ENCODE measurements at regions not wholly inside any gene's neighbourhood (a gene's known extent, or its start where the extent isn't known, plus 50 kb on each side); places are given as distances from the start of the nearest gene placed in this dataset.

DNA sequence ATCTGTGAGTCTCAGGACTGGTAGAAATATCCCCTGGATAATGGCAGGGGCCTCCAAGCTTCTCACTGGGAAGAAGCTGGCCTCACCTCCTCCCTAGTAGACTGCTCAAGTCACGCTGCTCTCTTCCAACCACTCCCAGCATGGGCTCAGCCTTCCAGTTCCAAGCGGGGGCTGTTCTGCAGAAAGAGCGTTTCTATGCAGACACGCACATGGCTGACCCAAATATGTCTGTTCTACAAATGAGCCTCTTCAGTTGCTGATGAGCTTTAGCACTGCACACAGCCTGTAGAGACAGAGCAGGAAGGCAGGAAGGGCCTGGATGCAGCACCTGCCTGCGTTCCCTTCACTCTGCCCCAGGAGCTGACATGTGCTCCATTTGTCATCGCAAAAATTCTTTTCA is 523.9 kb upstream of the MGMT start:
- no peak for DNase-seq (ENCODE audit: low read depth, low spot score)
- no peak overlapping the region for H3K27ac ChIP-seq (ENCODE audit: low read depth, low read length)
- ChIA-PET CTCF (no interaction called here), POLR2A (no interaction called here)
- H3K4me3 ChIP-seq (ENCODE audit: low read depth, low read length) = no peak overlapping the region
- H3K27me3 ChIP-seq (ENCODE audit: control insufficient read depth, insufficient read depth, low read length) = no peaks in the 10 kb centered on the region
- peaks cover 58% of the 10 kb centered on the region for H3K9me3 ChIP-seq (ENCODE audit: control insufficient read depth, insufficient read depth, low read length)
- TF ChIP-seq, protein P1, sequence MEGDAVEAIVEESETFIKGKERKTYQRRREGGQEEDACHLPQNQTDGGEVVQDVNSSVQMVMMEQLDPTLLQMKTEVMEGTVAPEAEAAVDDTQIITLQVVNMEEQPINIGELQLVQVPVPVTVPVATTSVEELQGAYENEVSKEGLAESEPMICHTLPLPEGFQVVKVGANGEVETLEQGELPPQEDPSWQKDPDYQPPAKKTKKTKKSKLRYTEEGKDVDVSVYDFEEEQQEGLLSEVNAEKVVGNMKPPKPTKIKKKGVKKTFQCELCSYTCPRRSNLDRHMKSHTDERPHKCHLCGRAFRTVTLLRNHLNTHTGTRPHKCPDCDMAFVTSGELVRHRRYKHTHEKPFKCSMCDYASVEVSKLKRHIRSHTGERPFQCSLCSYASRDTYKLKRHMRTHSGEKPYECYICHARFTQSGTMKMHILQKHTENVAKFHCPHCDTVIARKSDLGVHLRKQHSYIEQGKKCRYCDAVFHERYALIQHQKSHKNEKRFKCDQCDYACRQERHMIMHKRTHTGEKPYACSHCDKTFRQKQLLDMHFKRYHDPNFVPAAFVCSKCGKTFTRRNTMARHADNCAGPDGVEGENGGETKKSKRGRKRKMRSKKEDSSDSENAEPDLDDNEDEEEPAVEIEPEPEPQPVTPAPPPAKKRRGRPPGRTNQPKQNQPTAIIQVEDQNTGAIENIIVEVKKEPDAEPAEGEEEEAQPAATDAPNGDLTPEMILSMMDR (IDR thresholded peaks at IDR 0.05; ENCODE audit: low read depth, low read length) = no peak

DNA sequence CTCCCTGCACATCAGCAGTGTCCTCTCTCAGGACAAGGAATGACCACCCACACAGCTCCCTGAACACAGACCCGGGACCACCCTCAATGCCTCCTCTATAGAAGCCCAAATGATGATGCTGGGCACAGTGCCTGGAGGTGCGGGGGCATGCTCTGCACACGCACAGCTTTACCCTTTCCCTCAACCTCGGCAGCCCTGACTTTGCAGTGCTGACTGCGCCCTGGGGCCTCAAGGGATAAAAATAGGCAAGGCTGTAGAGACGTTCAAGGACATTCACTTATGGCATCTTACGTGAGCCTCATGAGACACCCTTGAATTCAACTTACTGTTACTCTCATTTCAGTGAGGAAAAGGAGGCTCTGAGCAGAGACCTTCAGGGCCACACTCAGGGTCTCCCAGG is 521.6 kb upstream of the MGMT start:
- Histone ChIP-seq H3K27me3 (ENCODE audit: control insufficient read depth, insufficient read depth, low read length) (no peaks in the 10 kb centered on the region), H3K9me3 (ENCODE audit: control insufficient read depth, insufficient read depth, low read length) (peaks cover 67% of the 10 kb centered on the region), H3K27ac (ENCODE audit: low read depth, low read length) (no peak overlapping the region), H3K4me3 (ENCODE audit: low read depth, low read length) (no peak overlapping the region)
- TF ChIP-seq, protein P1 (IDR thresholded peaks at IDR 0.05; ENCODE audit: low read depth, low read length) = no peak
- no peak for DNase-seq (ENCODE audit: low read depth, low spot score)
- POLR2A ChIA-PET = no interaction called here
- CTCF ChIA-PET = no interaction called here

DNA sequence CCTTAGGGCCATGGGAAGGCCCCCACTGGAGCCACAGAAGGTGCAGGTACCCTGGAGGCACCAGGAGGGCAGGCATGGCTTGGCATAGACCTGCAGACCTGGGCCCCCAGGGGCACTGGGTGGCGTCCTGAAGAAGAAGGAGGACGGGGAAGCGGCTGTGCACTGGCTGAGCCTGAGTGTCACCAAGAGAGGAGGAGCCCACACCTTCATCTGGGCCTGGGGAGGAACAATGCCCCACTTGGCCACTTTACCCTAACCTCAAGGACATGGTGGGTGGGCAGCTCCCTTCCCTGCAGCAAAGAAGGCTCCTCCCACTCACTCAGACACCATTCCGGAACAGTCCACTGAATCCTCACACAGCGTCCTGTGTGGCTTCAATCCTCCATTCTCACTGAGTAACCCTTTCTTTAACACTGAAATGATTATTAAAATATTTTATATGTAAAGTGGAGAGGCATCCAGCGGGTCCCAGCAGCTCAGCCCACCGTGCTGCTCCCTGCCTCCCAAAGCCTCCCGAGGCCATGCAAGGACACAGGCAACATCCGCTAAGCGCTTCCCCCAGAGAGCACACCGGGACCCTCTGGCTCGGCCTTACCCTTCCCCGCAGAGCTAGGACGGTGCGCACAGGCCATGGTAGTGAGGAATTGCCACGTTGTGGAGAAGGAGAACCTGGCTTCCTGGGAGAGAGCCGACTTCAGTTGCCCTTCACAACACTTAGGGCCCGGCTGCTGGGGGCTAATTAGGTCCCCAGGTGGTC is 516.7 kb upstream of the MGMT start:
- Histone ChIP-seq H3K27me3 (ENCODE audit: control insufficient read depth, insufficient read depth, low read length) (no peaks in the 10 kb centered on the region), H3K27ac (ENCODE audit: low read depth, low read length) (no peak overlapping the region), H3K9me3 (ENCODE audit: control insufficient read depth, insufficient read depth, low read length) (peaks cover 69% of the 10 kb centered on the region), H3K4me3 (ENCODE audit: low read depth, low read length) (no peak overlapping the region)
- TF ChIP-seq, protein P1 (IDR thresholded peaks at IDR 0.05; ENCODE audit: low read depth, low read length) = no peak
- DNase-seq (ENCODE audit: low read depth, low spot score) = no peak
- CTCF ChIA-PET = no interaction called here
- POLR2A ChIA-PET = no interaction called here

DNA sequence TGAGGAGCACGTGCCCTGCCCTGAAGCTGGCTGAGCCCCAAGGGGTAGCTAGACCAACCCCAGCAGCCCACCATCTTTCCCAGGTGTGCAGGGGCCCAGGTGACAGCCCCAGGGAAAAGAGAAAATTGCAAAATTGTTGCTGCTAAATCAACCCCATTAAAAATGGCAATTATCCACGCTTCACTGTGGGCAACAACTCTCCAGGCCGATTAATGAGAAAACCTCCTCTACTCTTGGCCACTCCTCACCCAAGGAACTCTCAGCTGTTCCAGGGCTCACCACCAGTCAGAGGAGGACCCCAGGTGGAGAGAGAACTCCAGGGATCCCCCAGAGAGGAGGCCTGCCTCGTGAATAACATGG is 516.1 kb upstream of the MGMT start:
- DNase-seq (ENCODE audit: low read depth, low spot score) = no peak
- no peaks in the 10 kb centered on the region for H3K27me3 ChIP-seq (ENCODE audit: control insufficient read depth, insufficient read depth, low read length)
- peaks cover 66% of the 10 kb centered on the region for H3K9me3 ChIP-seq (ENCODE audit: control insufficient read depth, insufficient read depth, low read length)
- no peak overlapping the region for H3K4me3 ChIP-seq (ENCODE audit: low read depth, low read length)
- POLR2A ChIA-PET = no interaction called here
- CTCF ChIA-PET = no interaction called here
- TF ChIP-seq, protein P1 (IDR thresholded peaks at IDR 0.05; ENCODE audit: low read depth, low read length) = no peak
- no peak overlapping the region for H3K27ac ChIP-seq (ENCODE audit: low read depth, low read length)

DNA sequence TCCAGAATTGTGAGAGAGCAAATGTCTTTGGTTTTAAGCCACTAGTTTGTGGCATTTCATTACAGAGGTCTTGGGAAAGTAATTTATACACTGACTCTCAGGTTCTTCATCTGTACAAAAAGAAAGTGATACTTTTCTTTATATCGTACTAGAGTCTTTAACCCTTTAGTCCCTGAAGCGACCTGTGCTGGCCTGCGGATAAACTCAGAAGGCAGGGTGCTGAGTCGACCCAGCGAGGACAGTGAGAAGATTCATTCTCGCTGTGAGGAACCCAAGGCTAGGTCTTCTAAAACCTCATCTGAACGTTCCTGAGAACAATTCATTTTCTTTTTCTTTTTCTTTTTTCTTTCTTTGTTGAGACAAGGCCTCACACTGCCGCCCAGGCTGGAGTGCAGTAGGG is 514.2 kb upstream of the MGMT start:
- DNase-seq (ENCODE audit: low read depth, low spot score) = no peak
- POLR2A ChIA-PET = no interaction called here
- Histone ChIP-seq H3K27ac (ENCODE audit: low read depth, low read length) (no peak overlapping the region), H3K27me3 (ENCODE audit: control insufficient read depth, insufficient read depth, low read length) (no peaks in the 10 kb centered on the region), H3K4me3 (ENCODE audit: low read depth, low read length) (no peak overlapping the region), H3K9me3 (ENCODE audit: control insufficient read depth, insufficient read depth, low read length) (peaks cover 66% of the 10 kb centered on the region)
- TF ChIP-seq, protein P1 (IDR thresholded peaks at IDR 0.05; ENCODE audit: low read depth, low read length) = no peak
- CTCF ChIA-PET = no interaction called here
